GM21423 (cell line): ENCODE measurements at regions not wholly inside any gene's neighbourhood (a gene's known extent, or its start where the extent isn't known, plus 50 kb on each side); places are given as distances from the start of the nearest gene placed in this dataset.
"Not testable (repeated sequence)": the region's sequence is repeated elsewhere in the genome, so short reads cannot be mapped to it uniquely, and the experiment has no call there.

Experiments
- ATAC-seq: cut with Tn5 transposase; IDR thresholded peaks from one replicate; pipeline ENCODE4 v1.9.1; 2021; ENCODE audit warnings: mild to moderate bottlenecking, moderate library complexity; ENCODE audit not compliant: unreplicated experiment

DNA sequence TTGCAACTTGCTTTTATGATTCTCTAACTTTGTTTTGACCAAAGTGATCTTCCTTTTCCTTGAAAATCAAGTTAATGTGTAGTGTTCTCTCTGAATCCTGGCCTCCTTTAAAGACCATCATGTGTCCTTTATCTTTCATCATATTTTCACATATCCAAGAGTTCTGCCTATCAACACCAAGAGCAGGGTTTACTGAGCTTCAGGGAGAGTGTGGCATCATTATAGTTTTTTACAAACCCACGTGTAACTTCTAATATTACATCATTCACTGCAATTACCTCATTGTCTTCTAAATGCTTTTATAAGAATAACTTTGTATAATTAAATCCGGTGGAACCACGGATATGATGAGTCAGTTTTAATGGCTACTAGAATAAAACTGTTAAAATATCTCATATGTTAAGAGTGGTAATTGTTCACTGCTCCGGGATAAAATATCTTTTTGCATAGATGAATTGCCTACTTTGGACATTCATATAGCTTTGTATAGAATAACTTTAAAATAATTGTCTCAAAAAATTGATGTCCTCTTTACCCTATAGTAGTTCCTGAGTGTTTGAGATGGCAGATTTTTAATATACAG, 248.8 kb upstream of the GRM7 start:
- ATAC-seq, result no peak

DNA sequence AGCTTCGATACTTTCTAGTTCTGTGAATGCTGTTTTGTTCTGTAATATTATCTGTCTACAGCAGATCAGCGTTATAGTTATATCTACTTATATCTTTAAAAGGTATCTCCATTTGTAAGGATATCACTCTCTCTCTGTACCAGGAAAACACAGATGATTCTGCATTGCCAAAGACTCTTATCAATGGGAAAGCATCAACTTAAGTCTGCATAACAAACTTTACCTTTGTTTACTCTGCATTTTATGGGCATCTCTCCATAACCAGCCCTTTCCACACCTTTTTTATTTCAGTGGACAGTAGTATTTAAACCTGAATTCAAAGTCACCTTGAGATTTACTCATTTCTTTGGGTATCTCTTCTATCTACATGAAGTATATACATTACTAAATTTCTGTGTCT, 238.7 kb upstream of the GRM7 start:
- ATAC-seq, result no peak

DNA sequence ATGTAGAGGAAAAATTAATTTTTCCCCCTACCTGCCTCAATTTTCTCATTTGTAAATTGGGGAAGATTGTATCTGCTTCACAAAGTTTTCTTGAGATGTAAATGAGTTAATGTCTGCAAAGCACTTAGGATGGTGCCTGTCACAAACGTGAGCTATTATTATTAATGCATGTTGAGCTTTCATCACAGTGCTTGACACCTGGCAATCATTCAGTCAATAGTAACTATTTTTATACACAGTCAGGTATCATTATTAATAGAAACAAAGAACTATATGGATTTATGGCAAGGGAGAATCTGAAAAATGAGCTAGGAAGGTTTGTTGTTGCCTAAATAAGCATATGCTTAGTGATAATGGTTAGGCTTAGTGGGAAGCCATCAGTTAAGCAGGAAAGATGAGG, 238.2 kb upstream of the GRM7 start:
- no peak for ATAC-seq

DNA sequence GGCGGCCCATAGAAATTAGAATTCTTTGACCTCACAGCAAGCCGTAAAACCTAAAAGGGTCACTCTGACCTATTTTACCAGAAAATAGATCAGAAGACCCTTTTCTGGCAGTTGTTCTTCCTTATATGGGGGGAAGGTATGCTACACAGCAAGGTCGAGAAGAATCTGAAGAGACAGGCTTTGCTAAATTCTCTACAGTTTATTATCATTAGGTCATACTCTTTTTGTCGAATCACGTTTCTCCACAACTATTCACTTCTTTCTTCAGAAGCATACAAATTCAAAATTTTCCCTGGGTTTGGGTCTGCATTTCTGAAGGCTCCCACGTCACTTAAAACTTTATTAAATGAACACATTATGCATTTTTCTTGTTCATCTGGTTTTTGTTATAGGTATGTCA, 229.5 kb upstream of the GRM7 start:
- ATAC-seq, result no peak

DNA sequence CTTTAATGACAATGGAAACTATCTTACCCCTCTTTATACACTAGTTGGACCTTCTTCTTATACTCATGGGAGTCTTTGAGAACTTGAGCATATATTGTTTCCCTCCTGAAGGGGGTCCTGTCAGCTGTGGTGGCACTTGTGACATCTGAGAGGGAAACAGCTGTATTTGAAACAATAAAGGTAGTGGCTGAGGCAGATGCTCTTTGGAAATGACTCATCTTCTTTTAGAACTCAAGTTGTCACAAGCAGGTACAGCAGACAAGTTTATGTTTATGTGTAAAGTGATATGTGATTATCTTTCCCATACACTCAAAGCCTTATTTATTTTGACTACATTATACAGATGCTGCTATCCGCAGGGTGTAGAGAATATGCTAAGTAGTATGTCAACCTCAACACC, 220.0 kb upstream of the GRM7 start:
- ATAC-seq, result no peak

DNA sequence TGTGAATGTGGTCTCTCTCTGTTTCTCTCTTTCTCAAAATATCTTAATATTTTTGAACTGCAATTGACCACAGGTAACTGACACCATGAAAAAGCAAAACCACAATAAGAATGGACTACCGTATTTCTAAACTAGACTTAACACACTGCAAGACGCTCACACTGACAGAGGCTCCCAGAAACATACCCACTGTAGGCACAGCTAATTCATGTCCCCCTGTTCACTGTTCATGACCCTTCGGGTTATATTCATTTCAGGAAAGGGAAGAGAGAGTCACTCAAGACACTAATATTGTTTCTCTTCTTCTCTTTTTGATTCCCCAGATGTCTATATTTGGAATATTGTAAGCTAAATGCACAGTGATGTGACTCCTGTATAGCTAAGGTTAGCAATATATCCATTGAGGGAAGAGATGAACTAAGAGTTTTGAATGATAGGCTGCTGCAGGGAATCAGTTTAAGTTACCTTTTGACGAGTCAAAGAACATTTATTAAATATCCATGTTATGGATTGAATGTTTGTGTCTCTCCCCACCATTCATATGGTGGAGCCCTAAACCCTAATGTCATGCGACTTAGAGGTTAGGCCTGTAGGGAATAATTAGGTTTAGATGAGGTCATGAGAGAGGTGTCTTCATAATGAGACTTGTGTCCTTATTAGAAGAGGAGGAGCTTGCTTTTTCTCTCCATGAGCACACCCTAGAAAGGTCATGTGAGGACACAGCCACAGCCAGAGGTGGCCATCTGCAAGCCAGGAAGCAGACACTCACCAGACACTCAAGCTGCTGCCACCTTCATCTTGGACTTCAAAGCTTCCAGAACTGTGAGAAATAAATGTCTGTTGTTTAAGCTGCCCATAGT, 216.6 kb upstream of the GRM7 start:
- ATAC-seq, result no peak

DNA sequence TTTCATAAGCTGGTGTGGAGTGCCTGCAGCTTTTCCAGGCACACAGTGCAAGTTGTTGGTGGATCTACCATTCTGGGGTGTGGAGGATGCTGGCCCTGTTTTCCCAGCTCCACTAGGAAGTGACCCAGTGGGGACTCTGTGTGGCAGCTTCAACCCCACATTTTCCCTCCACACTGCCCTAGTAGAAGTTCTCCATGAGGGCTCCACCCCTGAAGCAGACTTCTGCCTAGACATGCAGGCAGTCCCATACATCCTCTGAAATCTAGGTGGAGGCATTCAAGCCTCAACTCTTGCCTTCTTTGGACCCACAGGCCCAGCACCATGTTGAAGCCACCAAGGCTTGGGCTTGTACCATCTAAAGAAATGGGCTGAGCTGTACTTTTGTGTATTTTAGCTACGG, 206.2 kb upstream of the GRM7 start:
- no peak for ATAC-seq

DNA sequence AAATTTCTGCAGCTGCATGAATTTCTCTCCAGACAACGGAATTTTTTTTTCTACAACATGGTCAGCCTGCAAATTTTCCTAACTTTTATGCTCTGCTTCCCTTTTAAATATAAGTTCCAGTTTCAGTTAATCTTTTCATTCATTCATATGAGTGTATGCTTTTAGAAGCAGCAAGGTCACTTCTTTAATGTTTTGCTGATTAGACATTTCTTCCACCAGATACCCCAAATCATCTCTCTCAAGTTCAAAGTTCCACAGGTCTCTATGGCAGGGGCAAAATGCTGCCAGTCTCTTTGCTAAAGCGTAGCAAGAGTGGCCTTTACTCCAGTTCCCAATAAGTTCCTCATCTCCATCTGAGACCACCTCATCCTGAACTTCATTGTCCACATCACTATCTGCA, 205.6 kb upstream of the GRM7 start:
- no peak for ATAC-seq

DNA sequence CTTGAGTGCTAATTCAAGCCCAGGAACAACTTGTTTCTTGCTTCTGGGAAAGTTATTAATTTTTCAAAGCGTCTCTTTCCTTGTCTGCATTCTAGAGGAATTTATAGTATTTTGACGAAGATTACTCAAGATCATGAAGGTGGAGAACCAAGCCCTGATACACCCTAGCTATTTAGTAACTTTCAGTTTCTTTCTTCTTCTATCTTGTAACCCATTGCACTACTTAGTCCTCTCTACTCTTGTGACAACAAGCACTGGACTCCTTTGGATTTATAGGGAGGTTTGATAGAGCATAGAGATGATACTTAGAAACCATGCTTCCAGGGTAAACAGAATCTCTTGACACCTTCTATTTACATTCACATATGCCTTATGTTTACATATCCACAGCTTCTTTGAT, 203.3 kb upstream of the GRM7 start:
- no peak for ATAC-seq

DNA sequence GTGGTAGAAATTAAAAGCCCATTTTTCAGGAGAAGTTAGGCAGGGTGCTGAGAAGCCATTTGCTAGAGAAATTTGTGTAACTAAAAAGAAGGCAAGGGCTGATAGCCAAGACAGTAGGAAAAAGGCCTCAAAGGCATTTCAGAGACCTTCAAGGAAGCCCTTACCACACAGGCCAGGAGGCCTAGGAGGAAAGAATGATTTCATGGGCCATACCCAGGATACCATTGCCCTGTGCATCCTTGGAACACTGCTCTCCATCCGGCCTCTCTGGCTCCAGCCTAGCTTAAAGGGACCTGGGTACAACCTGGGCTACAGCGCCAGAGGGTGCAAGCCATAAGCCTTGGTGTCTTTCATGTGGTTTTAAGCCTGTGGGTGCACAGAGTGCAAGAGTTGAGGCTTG, 193.6 kb upstream of the GRM7 start:
- no peak for ATAC-seq

DNA sequence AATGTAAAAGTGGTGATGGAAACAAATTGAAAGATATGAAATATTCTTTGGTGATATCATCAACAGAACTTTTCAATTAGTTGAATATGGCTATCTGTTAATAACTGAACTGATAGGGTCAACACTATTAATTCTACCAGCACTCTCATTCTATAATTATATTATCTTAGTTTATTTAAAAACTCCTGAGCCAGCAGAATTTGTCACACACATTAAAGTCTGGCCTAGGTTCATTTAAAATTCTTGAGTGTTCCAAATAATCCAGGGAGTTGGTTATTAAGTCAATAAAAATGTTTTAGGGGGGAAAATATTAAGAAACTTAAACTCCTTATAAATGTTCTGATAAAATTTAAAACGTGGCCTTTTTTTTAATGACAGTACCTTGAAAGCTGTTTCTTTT, 189.6 kb upstream of the GRM7 start:
- ATAC-seq, result no peak

DNA sequence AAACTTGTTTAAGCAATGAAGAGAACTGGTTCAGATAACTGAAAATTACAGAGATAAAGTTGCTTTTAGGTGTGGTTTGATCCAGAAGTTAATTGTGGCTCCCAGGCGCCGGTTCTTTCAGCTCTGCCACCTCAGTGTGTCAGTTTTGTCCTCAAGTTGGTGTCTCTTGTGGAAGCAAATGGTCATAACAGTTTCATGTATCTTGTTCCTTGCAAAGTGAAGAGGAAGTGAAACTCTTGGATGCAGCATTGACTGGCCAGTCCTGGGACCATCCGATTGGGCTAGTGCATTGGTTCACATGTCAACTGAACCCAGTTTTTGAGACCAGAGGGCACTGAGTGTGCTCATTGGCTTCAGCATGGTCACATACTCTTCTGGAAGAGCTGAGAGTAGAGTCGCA, 181.4 kb upstream of the GRM7 start:
- ATAC-seq, result no peak

DNA sequence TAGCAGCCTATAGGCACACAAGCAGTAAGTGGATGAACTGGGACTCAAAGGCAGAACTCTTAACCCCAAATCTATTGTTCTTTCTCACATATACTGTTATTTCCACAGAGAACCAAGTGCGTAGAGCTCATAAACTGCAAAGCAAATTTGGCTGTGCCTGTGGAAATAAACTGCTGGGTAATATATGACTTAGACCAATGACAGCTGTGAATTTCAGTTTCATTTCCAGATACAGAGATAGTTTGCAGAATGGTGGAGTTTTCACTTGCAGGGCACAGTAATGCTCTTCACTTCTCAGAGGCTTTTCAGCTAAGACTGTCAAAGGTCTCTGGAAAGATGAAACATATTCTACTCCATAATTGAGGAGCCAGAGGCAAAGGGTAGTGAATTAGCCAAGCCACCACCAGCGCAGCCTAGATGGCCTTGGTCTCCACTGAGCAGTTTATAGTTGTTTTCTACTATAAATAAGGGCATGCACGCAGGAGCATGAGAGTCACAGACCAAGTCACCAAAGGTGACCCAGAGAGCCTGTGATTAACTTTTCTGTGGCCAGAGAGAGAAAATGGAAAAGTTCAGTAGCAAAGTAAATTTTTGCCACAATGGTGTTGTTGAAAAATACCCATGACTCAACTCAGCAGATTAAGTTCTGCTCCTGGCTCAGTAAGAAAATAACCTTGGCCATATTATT, 180.7 kb upstream of the GRM7 start:
- peak; percentile 78 for ATAC-seq

DNA sequence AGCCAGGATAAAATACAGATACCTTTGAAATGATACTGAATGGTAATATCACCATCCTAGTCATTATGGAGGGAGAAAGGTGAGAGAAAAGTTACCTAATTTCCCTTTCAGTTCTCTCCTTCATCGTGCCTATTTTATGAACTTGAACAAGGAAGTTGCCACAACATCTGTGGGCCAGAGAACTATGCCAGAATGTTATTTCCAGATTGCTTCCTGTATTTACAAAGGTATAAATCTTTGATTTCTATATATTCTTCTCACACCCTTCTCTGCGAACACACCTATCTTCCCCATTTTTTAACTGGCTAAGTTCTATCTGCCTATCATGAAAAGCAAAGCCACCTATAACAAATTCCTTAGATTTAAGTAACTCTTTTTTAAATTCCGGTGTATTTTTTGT, 163.6 kb upstream of the GRM7 start:
- no peak for ATAC-seq

DNA sequence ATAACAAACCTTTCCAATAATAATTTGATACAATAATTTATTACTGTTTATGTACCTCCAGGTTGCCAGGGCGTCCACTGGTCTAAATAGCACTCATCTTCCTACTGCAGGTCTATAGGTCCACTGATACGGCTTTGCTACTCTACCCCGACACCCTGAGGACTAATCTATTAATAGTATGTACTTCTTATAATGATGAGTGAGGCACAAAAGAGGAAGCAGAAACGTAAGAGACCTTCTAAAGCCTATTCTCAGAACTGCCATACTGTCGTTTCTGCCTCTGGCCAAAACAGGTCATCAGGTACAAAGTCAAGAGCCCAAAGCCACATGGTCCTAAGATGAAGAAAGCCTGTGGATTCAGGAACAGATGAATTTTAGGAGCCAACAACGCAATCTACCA, 163.2 kb upstream of the GRM7 start:
- no peak for ATAC-seq

DNA sequence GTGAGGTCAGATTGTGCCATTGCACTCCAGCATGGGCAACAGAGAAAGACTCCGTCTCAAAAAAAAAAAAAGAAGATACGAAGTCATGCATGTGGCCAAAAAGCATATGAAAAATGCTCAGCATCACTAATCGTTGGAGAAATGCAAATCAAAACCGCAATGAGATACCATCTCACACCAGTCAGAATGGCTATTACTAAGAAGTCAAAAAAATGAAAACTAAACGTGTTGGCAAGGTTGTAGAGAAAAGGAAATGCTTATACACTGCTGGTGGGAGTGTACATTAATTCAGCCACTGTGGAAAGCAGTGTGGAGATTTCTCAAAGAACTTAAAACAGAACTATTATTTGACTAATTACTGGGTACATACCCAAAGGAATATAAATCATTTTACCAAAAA, 156.1 kb upstream of the GRM7 start:
- ATAC-seq, result not testable (repeated sequence)

DNA sequence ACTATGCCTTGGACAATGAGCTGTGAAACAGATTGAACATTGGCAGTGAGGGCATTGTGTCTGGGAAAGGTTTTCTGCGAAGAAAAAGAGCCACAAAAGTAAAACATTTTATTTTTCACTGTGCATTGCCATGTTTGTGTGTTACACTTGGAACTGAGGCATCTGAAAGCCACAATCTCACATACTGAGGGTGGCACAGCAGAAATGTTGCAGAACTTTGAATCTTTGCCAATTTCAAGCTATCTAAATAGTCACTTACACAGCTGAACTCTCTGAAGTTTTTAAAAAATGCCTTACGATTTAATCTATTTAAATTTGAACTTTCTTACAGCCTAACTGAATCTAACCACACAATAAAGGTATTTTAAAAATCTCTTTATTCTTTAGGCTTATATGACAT, 154.1 kb upstream of the GRM7 start:
- no peak for ATAC-seq

DNA sequence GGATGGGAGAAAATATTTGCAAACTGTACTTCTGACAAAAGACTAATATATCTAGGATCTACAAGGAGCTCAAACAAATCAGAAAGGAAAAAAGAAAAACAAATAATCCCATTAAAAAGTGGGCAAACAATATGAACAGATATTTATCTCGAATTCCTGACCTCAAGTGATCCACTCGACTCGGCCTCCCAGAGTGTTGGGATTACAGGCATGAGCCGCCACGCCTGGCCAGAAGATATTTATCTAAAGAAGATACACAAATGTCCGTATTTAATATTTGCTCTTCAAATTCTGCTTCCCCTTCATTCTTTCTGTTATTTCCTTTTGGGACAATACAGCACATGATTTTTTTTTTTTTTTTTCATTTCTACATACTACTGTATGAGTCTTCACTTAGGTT, 151.7 kb upstream of the GRM7 start:
- ATAC-seq, result no peak

DNA sequence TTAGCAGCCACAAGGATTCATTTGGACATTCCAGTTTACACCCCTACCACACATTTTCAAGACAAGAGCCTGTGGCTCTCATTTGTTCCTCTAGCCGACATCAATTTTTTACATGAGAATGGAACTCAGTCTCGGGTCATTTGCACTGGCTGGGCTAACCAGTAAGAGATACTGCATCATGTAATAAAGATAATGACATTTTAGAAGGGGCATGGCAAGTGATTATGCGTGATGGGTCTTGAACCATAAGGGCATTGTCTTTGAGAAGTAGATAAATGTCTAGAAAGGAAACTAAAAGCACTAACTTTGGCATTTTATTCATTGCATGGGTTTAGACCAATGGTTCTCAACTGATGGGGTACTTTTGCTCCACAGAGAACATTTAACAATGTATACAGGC, 146.0 kb upstream of the GRM7 start:
- ATAC-seq, result no peak

DNA sequence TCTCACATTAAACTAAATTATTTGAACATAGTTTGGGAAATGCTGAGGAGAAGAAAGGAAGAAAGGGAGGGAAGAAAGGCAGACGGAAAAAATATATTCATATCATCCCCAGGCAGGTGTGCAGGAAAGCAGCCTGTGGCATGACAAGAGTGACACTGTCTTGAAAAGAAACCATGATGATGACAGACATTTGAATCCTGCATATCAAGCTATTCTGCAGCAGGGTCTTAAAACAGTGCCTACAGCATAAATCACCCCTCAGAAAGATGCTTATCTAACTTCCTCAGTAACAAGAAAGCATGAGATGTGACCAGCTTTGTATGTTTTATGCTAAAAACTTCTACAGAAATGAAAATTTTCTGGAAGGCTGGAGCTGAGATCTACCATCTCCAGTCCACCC, 144.5 kb upstream of the GRM7 start:
- no peak for ATAC-seq

DNA sequence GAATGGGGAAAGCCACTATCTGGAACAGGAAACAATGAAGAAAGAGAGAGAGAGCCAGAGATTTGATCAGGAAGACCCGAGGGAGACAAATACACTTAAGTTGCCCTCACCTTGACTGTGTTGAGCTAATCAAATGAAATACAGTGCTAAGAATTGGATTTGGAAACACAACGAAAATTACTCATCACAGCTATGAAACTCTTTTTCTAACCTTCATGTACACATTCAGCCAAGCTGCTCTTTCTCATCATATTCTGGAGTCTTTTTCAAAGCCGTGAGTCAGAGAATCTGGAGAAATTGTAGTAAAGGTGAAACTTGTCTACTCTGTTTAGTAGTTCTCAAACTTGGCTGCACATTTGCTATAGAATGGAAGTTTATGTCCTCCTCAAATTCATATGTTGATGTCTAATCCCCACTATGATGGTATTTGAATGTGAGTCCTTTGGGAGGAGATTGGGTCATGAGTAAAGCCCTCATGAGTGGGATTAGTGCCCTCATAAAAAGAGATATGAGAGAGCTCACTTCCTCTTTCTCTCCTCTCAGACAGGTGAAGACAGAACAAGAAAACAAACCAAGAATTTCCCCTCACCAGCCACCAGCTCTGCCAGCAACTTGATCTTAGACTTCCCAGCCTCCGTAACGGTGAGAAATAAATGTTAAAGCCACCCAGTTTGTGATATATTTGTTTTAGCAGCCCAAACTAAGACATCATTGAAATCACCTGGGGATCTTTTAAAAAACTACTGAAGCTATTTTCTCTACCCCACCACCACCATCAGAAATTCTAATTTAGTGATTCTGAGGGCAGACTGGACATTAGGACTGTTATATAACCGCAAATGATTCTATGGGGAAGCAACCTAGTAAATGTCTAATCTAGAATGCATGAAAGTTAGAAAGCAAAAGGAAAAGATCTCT, 143.6 kb upstream of the GRM7 start:
- ATAC-seq, result peak; percentile 93
